Ectodermal cell (in vitro differentiated cells): ENCODE measurements at regions not wholly inside any gene's neighbourhood (a gene's known extent, or its start where the extent isn't known, plus 50 kb on each side); places are given as distances from the start of the nearest gene placed in this dataset.

Experiments
- H3K27ac ChIP-seq: 2 replicates; pipeline ENCODE4 v1.7.0; 2013; ENCODE audit warnings: mild to moderate bottlenecking, low read depth, low read length; ENCODE audit not compliant: insufficient read depth, poor library complexity, severe bottlenecking
- H3K27me3 ChIP-seq: 2 replicates; pipeline ENCODE4 v1.7.0; 2013; ENCODE audit warnings: mild to moderate bottlenecking, low read length; ENCODE audit not compliant: insufficient read depth, control insufficient read depth, poor library complexity, severe bottlenecking
- H3K36me3 ChIP-seq: one replicate; pipeline ENCODE4 v1.7.0; 2013; ENCODE audit warnings: low read length; ENCODE audit not compliant: control insufficient read depth, insufficient read depth
- H3K4me1 ChIP-seq: one replicate; pipeline ENCODE4 v1.7.0; 2013; ENCODE audit warnings: low read length; ENCODE audit not compliant: control insufficient read depth, insufficient read depth
- H3K4me3 ChIP-seq: 2 replicates; pipeline ENCODE4 v1.7.0; 2013; ENCODE audit warnings: low read depth, low read length, control low read depth; ENCODE audit not compliant: insufficient read depth
- H3K9me3 ChIP-seq: 2 replicates; pipeline ENCODE4 v1.7.0; 2013; ENCODE audit warnings: mild to moderate bottlenecking, low read length, moderate library complexity; ENCODE audit not compliant: control insufficient read depth
- WGBS, 2 experiments: methylation state at CpG; one replicate each; pipeline ENCODE4 v1.1.7; 2013; ENCODE audit warnings: missing lambda C conversion rate in 2 of 2; 5-methylcytosine and 5-hydroxymethylcytosine counted together

DNA sequence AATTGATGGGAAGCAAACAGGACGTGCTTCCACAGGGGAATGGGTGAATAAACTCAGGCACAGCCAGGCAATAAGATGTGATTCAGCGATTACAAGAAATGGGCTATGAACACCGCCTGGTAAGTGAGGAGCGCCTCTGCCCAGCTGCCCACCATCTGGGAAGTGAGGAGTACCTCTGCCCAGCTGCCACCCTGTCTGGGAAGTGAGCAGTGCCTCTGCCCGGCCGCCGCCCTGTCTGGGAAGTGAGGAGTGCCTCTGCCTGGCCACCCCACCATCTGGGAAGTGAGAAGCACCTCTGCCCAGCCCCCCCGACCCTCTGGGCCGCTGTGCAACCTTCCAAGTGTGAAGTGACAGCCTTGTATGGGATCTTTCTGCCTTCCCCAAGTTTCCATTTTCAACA, 73.2 kb upstream of the PRR5 start:
- H3K27me3 ChIP-seq = peaks cover 4% of the 10 kb centered on the region
- H3K27ac ChIP-seq = no peak overlapping the region
- H3K4me1 ChIP-seq = peaks cover 10% of the 10 kb centered on the region
- H3K4me3 ChIP-seq = no peak overlapping the region
- H3K36me3 ChIP-seq = no peaks in the 10 kb centered on the region
- H3K9me3 ChIP-seq = no peaks in the 10 kb centered on the region
- WGBS, 2 experiments = 88 to 90% methylated on average over 9 of the region's 9 CpGs

DNA sequence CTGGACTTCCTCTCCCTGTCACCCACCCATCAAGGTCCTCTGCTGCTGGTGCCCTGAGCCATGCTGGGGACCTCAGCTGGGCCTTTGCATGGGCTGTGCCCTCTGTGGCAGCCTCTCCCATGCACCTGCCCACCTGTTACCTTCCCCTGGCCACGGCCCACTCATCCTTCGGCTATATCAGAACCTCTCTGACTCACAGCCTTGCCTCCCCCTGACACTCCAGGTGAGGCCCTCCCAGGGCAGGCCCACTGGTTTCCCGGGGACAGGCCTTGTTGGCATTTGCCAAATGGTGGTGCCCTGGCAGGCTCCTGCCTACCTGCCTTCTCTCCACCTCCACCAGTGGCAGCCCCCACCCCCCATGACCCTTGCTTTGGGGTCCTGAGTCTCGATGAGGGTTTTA, 73.7 kb upstream of the PRR5 start:
- no peaks in the 10 kb centered on the region for H3K36me3 ChIP-seq
- H3K27ac ChIP-seq = no peak overlapping the region
- H3K4me1 ChIP-seq = peaks cover 12% of the 10 kb centered on the region
- H3K4me3 ChIP-seq = no peak overlapping the region
- 87 to 93% methylated on average over 4 of the region's 4 CpGs for WGBS, 2 experiments
- peaks cover 4% of the 10 kb centered on the region for H3K27me3 ChIP-seq
- no peaks in the 10 kb centered on the region for H3K9me3 ChIP-seq

DNA sequence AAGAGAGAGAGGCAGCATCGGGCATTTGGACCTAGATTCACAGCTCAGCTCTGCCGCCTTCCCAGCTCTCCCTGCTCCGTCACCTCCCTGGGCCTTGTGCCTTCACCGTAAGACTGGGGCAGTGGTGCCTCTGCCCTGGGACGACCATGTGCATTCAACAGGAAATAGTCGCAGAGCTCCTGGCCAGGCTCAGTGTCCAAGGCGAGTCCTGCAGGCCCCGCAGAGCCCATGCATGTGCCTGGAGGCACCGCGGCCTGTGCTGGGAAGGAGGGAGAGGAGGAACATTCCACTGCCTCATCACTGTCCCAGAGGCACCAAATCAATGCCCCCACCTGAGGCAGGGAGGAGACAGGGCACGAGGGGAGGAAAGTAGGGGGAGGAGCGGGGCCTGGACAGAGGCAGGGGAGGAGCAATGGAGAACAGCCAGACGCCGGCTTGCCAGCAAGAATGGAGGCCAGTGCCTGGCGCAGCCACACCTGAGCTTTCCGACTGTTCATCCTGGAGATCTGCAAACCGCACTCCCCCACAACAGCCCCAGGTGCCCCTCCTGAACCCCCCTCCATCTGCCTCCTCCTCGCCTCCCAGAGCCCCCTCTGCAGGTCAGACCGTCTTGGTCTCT, 74.4 kb upstream of the PRR5 start:
- peaks cover 4% of the 10 kb centered on the region for H3K27me3 ChIP-seq
- peaks cover 15% of the 10 kb centered on the region for H3K4me1 ChIP-seq
- H3K27ac ChIP-seq = no peak overlapping the region
- H3K36me3 ChIP-seq = no peaks in the 10 kb centered on the region
- 69 to 70% methylated on average over 19 of the region's 19 CpGs for WGBS, 2 experiments
- no peaks in the 10 kb centered on the region for H3K9me3 ChIP-seq
- H3K4me3 ChIP-seq = no peak overlapping the region

DNA sequence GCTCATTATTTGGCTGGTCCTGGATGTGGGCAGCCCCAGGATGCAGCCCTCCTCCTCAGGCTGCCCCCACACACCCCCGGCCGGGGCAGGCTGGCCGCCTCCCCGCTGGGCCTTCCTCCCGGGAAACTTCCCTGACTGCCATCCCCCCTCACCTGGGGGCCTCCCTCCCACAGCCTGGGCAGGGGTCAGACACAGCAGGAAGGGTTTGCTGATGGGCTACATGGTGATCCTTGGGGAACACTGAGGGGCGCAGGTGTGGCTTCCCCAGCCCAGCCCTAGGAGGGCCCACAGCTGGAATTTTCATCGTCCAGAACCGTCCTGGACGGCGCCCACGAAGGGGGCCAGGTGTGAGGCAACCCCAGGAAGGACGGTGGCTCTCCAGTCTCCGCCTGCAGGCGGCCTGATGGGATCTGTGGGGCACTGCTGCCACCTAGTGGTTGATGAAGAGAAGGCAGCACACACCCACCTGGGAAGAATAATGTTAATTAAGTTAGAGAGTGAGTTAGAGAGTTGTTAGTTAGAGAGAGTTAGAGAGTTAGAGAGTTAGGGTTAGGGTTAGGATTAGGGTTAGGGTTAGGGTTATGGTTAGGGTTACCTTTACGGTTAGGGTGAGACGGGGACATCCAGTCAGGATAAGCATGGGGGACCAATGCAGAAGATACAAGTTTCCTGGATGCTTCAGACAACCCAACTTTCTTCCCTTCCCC, 75.9 kb upstream of the PRR5 start:
- WGBS, 2 experiments = 5% methylated on average over 16 of the region's 16 CpGs
- Histone ChIP-seq H3K4me3 (no peak overlapping the region), H3K9me3 (no peaks in the 10 kb centered on the region), H3K27ac (no peak overlapping the region), H3K4me1 (peaks cover 29% of the 10 kb centered on the region), H3K27me3 (peaks cover 4% of the 10 kb centered on the region), H3K36me3 (no peaks in the 10 kb centered on the region)

DNA sequence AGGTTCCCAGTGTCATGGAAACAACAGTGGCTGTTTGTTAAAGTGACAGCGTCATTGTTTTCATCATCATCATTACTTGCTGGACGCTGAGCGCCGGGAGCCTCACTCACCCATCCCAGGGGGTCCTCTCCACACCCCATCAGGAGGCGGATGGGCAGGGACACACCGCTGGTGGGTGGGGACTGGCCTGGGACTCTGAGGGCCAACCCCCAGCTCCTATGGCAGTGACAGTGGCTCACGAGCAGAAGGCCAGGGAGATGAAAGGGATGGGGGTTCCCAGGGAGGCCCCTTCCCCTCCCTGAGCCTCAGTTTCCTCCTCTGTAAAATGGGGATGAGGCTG, 76.6 kb upstream of the PRR5 start:
- H3K27me3 ChIP-seq = peaks cover 4% of the 10 kb centered on the region
- no peak overlapping the region for H3K27ac ChIP-seq
- 80 to 84% methylated on average over 7 of the region's 7 CpGs for WGBS, 2 experiments

DNA sequence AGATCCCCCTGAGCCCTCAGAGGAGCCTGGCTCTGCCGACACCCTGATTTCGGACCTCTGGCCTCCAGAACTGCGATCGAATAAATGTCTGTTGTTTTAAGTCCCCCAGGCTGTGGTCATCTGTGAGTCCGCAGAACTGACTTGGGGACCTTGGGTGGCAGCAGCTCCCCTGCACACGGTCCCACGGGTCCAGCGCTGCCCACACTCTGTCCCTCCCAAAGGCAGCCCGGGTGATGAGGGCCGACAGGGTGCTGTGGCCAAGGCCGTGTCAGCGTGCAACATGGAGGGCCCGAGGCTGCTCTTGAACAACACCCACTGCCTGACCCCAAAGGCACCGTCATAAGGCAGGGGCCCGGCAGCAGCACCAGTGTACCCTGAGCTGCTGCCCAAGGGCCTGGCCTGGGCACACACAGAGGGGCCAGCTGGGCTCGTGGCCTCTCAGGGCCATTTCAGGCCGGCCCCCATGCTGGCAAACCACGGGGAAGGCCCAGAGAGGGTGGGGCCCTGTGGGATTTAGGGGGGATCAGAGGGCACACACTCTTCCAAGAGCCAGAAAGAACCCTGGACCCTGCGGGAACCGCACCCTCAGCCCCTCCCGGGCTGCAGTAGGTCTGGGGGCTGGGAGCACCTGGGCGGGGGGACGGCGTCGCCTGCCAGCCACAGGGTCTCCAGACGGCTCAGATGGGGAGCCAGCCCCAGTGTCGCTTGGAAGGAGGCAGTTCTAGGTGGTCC, 77.1 kb upstream of the PRR5 start:
- Histone ChIP-seq H3K4me1 (peaks cover 29% of the 10 kb centered on the region), H3K27me3 (peaks cover 4% of the 10 kb centered on the region), H3K4me3 (no peak overlapping the region), H3K27ac (no peak overlapping the region), H3K9me3 (no peaks in the 10 kb centered on the region), H3K36me3 (no peaks in the 10 kb centered on the region)
- WGBS, 2 experiments = 85 to 87% methylated on average over 27 of the region's 27 CpGs

More for the DNA sequence above, 76.6 kb upstream of the PRR5 start:
- no peaks in the 10 kb centered on the region for H3K9me3 ChIP-seq
- no peak overlapping the region for H3K4me3 ChIP-seq
- no peaks in the 10 kb centered on the region for H3K36me3 ChIP-seq
- H3K4me1 ChIP-seq = peaks cover 29% of the 10 kb centered on the region

DNA sequence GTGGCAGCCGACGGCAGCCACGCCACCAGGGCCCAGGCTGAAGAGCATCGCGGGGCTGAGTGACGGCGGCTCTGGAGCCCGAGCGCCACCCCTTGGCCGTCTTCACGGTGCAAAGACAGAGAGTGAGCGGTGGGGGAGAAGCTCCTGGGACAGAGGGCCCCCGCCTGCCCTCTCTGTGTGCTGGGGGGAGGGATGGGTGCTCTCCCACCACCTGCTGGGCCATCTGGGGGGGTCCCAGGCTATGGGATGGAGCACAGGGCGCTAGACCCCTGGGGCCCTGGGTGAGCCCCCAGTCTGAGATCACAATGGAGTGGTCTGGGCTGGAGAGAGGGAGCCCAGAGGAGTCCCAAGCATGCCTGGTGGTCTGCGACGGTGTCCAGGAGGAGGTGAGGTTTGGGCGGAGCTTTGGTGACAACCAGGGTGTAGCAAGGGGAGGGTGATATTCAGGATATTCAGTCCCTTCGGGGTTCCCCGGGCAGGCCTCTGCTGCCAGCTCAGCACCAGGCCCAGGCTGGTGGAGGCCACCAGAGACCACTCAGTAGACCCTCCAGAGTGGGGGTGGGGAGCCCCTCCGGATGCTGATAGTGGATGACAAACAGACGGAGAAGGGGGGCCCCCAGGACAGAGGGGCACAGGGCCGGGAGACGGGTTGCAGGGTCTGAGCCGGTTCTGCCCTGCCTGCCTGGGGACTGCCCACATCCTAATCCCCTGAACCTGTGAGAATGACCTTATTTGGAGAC, 78.1 kb upstream of the PRR5 start:
- Histone ChIP-seq H3K4me1 (peaks cover 29% of the 10 kb centered on the region), H3K9me3 (no peaks in the 10 kb centered on the region), H3K27me3 (peaks cover 4% of the 10 kb centered on the region), H3K4me3 (no peak overlapping the region), H3K36me3 (no peaks in the 10 kb centered on the region), H3K27ac (no peak overlapping the region)
- 43 to 46% methylated on average over 24 of the region's 24 CpGs for WGBS, 2 experiments

DNA sequence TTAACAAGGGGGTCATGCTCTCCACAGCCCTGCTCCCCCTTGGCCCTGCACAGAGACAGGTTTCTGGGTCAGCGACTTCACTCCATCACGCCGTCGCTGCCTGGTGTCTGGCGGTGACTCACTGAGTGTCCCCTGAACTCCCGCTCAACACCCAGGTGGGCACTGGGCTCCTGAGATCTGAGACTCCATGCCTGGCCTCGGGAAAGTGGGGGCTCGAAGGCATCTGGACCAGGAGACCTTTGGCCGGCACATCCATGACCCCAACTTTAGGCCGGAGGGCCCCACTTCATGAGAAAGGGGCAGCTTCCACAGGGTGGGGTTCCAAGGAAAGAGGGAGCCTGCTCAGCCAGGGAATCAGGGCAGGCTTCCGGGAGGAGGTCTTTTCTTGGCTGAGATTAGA, 79.3 kb upstream of the PRR5 start:
- Histone ChIP-seq H3K36me3 (no peaks in the 10 kb centered on the region), H3K4me3 (no peak overlapping the region), H3K4me1 (peaks cover 29% of the 10 kb centered on the region), H3K27me3 (peaks cover 4% of the 10 kb centered on the region), H3K9me3 (no peaks in the 10 kb centered on the region), H3K27ac (no peak overlapping the region)
- WGBS, 2 experiments = 86 to 88% methylated on average over 11 of the region's 11 CpGs

DNA sequence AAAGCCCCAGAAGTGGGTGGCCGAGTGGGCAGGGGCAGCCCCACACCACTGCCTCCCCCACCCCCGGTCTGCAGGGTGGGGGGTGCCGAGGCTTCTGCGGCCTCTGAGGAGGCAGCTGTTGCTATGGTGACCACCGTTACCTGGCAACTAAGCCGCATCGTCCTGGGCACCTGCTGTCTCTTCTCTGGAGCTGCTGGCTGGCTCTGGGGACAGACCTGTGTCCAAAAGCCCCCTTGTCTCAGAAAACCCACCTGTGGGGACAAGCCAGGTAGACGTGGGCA, 79.9 kb upstream of the PRR5 start:
- no peak overlapping the region for H3K4me3 ChIP-seq
- WGBS, 2 experiments = 39 to 43% methylated on average over 8 of the region's 8 CpGs
- no peak overlapping the region for H3K27ac ChIP-seq
- no peaks in the 10 kb centered on the region for H3K9me3 ChIP-seq
- no peaks in the 10 kb centered on the region for H3K36me3 ChIP-seq
- peaks cover 29% of the 10 kb centered on the region for H3K4me1 ChIP-seq
- H3K27me3 ChIP-seq = peaks cover 3% of the 10 kb centered on the region
